ENCODE measurements at regions not wholly inside any gene's neighbourhood (a gene's known extent, or its start where the extent isn't known, plus 50 kb on each side); places are given as distances from the start of the nearest gene placed in this dataset.
A peak's percentile ranks its signal among the peaks of the same experiment; 100 is the strongest.

DNA sequence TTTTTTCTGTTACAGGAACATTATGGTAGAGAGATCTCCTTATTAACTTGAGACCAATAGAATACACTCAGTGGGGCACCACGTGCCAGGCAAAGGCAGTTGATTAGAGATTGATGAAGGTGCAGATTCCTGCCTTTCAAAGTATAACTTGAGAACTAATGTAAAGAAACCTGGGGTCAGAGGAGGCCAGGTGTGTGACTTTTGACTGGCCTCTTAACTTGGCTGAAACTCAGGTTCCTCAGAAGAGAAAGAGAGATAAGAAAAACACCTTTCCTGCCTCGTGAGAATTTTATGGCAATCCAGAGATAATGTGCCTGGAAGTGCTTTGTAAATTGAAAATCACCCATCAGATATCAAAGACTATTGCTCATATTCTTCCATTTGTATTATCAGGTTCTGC lies 110.7 kb upstream of the GZMB start:
- no peak for DNase-seq (ENCODE audit: low read depth)
- no peak overlapping the region for H3K4me3 ChIP-seq (ENCODE audit: low read depth, low read length)
- TF ChIP-seq, protein P1, sequence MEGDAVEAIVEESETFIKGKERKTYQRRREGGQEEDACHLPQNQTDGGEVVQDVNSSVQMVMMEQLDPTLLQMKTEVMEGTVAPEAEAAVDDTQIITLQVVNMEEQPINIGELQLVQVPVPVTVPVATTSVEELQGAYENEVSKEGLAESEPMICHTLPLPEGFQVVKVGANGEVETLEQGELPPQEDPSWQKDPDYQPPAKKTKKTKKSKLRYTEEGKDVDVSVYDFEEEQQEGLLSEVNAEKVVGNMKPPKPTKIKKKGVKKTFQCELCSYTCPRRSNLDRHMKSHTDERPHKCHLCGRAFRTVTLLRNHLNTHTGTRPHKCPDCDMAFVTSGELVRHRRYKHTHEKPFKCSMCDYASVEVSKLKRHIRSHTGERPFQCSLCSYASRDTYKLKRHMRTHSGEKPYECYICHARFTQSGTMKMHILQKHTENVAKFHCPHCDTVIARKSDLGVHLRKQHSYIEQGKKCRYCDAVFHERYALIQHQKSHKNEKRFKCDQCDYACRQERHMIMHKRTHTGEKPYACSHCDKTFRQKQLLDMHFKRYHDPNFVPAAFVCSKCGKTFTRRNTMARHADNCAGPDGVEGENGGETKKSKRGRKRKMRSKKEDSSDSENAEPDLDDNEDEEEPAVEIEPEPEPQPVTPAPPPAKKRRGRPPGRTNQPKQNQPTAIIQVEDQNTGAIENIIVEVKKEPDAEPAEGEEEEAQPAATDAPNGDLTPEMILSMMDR (conservative IDR thresholded peaks at IDR 0.05; ENCODE audit: low read depth, low read length), result no peak

DNA sequence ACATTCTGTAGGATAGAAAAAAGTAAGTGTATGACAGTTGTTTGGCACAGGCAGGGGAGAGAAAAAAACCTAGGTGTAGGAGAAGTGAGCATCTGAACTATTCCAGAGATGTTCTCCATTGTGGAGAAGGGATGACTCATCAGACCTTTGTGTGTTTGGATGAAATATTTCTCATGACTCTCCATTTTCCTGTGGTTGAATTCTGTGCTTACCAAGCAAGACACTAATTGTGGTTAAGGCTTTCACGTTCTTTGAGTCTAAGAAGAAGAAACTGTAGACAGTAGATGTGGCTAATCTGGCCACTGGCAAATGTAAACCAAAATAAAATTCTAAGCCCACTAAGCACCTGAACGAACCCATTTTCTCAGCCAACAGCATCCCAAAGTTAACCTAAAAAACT lies 107.9 kb upstream of the GZMB start:
- peak; percentile 19 for DNase-seq (ENCODE audit: low read depth)
- TF ChIP-seq, protein P1 (conservative IDR thresholded peaks at IDR 0.05; ENCODE audit: low read depth, low read length), result no peak
- no peak overlapping the region for H3K4me3 ChIP-seq (ENCODE audit: low read depth, low read length)

DNA sequence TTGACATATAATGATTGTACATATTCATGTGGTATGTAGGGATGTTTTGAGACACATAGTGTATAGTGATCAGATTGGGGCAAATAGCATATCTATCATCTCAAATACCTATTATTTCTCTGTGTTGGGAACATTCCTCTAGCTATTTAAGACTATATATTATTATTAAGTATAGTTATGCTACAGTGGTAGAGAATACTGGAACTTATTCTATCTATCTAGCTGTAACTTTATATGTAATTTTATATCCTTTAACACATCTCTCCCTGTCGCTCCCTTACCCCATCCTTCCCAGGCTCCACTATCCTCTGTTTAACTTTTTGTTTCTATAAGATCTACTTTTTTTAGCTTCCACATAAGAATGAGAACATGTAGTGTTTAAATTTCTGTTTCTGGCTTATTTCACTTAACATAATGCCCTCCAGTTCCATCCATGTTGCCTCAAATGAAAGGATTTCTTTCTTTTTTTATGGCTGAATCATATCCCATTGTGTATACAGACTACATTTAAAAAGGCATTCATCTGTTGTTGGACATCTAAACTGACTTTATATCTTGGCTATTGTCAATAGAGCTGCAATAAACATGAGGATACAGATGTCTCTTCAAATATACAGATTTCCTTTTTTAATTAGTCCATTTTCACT lies 102.1 kb upstream of the GZMB start:
- H3K4me3 ChIP-seq (ENCODE audit: low read depth, low read length), result no peak overlapping the region
- TF ChIP-seq, protein P1 (conservative IDR thresholded peaks at IDR 0.05; ENCODE audit: low read depth, low read length), result no peak
- no peak for DNase-seq (ENCODE audit: low read depth)

DNA sequence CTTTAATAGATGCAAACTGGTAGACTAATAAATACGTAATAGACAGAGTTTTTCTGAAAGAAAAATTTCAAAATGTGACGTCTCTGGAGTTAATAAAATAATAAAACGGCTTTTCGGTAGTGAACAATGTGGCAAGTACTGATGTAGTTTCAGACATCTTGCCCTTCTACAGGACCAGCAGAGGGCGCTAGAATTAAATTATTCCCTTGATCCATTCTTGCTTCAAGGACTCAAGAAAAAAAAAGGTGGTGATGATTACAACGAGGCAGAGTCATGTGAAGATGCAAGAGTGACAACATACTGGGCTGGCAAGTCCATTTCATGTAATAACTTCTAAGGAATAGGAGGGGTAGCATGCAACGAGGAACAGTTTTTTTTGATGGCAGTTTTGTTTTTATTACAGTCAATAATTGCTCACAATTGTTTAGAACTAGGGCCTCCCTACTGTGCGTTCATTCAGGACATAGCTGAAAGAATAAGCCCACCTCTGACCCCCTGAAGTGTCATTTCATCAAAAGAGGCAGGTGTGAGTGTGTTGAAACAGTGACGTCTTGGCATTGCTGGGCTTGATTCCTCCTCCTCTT lies 101.0 kb upstream of the GZMB start:
- TF ChIP-seq, protein P1 (conservative IDR thresholded peaks at IDR 0.05; ENCODE audit: low read depth, low read length), result peak; percentile 72
- no peak overlapping the region for H3K4me3 ChIP-seq (ENCODE audit: low read depth, low read length)

DNA sequence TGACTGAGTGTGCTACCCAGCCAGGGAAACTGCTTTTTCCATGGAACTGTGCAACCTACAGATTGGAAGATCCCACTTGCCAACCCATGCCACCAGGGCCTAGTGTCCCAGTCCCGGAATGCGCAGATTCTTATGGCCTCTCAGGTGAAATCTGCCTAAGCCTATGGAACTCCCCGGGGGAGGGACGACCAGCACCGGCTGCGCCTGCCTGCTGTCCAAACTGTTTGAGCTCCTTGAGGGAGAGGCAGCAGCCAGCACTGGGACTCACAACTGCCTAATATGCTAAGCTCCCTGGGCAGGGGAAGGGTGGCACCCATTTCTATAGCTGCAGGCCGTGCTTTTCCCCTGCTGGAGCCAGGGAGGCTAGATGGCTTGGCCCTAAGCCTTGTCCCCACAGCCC lies 92.5 kb upstream of the GZMB start:
- H3K4me3 ChIP-seq (ENCODE audit: low read depth, low read length), result no peak overlapping the region
- TF ChIP-seq, protein P1 (conservative IDR thresholded peaks at IDR 0.05; ENCODE audit: low read depth, low read length), result no peak

More for the DNA sequence above, 101.0 kb upstream of the GZMB start:
- peak; percentile 33 for DNase-seq (ENCODE audit: low read depth)

DNA sequence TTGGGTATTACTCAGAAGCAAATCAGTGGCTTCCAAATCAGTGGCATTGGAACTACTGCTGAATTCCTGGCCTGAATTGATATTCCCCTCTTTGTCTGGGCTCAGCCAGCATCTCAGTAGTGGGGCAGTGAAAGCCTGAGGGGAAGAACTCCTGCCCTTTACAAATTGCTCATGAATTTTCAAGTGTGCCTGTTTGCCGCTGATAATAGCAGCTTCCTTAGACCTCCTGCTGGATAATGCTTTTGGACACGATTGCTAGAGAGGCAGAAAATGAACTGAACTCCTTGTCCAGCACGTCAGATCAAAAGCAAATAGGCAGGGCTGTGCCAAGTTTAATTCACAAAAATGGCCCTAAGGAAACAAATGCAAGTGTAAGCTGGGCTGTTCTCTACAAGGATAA lies 91.3 kb upstream of the GZMB start:
- TF ChIP-seq, protein P1 (conservative IDR thresholded peaks at IDR 0.05; ENCODE audit: low read depth, low read length), result no peak
- H3K4me3 ChIP-seq (ENCODE audit: low read depth, low read length), result no peak overlapping the region
- no peak for DNase-seq (ENCODE audit: low read depth)

More for the DNA sequence above, 92.5 kb upstream of the GZMB start:
- DNase-seq (ENCODE audit: low read depth), result no peak

GRCh38 chr14:24721775-24722174 lies 87.8 kb upstream of the GZMB start:
- no peak overlapping the region for H3K4me3 ChIP-seq (ENCODE audit: low read depth, low read length)
- DNase-seq (ENCODE audit: low read depth), result no peak
- TF ChIP-seq, protein P1 (conservative IDR thresholded peaks at IDR 0.05; ENCODE audit: low read depth, low read length), result no peak

Data from epithelial cell of proximal tubule (primary cell).